Right lobe of liver (tissue), 4 donors: ENCODE measurements at regions not wholly inside any gene's neighbourhood (a gene's known extent, or its start where the extent isn't known, plus 50 kb on each side); places are given as distances from the start of the nearest gene placed in this dataset.

Experiments used
- CTCF ChIP-seq, 4 donors: fragments of 200-600 bp in 3 of 4; fragments of 450-650 bp in 1 of 4; IDR thresholded peaks; one replicate each; pipeline versions ENCODE4 v1.5.1 to v1.8.0; 2016 to 2022; ENCODE audit warnings: antibody characterized with exemption in 4 of 4, mild to moderate bottlenecking in 2 of 4
- POLR2A ChIP-seq: fragments of 450-650 bp; IDR thresholded peaks from one replicate; pipeline ENCODE4 v1.6.1; 2017; ENCODE audit warnings: antibody characterized with exemption, mild to moderate bottlenecking
- donor health status: DM: no; HTN: no; CAD: no.
- donor health status: DM: no; HTN: no; CAD: no.
- donor health status: DM: no; HTN: yes; CAD: no.

- TF ChIP-seq CTCF (IDR thresholded peaks at IDR 0.05): no peak
- no peak for TF ChIP-seq POLR2A
These were observed 95.7 kb downstream of the MINAR1 start for GRCh38 chr15:79527821-79528220.
